HG03520 (cell line): ENCODE measurements at regions not wholly inside any gene's neighbourhood (a gene's known extent, or its start where the extent isn't known, plus 50 kb on each side); places are given as distances from the start of the nearest gene placed in this dataset.

Experiments used
- ATAC-seq: cut with Tn5 transposase; IDR thresholded peaks from one replicate; pipeline ENCODE4 v1.9.1; 2021; ENCODE audit warnings: mild to moderate bottlenecking, moderate library complexity; ENCODE audit not compliant: unreplicated experiment

- no peak for ATAC-seq
Observed at GRCh38 chr9:115599898-115600297, 481.9 kb upstream of the TNC start.

- no peak for ATAC-seq
Observed at GRCh38 chr9:115601434-115601833, 483.5 kb upstream of the TNC start.

GRCh38 chr9:115604831-115605483 lies 487.0 kb upstream of the TNC start:
- ATAC-seq = no peak

- ATAC-seq = no peak
Observed at GRCh38 chr9:115606838-115607237, 488.9 kb upstream of the TNC start.

DNA sequence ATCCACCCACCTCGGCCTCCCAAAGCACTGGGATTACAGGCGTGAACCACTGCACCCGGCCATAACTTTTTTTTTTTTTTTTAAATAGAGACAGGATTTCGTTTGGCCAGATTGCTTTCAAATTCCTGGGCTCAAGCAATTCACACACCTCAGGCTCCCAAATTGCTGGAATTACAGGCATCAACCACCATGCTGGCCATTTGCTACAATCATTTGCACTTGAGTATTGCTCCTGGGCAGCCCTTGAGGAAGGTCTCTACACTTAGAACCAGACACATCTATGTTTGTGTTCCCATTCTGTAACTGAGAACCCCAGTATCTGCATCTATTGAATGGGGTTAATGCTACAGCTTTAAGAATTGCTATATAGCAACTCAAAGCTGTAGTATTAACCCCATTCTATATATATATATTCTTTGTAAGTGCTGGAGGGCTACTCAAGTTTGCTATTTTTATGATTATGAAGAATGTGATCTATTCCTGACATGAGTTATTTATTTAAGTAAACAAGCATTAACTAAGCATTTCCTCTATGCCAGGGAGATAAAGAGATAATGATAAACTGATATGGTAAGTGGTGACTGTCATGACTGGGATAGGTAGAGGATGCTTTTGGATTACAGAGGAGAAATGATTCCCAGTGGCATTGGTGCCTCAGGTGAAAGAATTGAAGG lies 496.5 kb upstream of the TNC start:
- no peak for ATAC-seq

DNA sequence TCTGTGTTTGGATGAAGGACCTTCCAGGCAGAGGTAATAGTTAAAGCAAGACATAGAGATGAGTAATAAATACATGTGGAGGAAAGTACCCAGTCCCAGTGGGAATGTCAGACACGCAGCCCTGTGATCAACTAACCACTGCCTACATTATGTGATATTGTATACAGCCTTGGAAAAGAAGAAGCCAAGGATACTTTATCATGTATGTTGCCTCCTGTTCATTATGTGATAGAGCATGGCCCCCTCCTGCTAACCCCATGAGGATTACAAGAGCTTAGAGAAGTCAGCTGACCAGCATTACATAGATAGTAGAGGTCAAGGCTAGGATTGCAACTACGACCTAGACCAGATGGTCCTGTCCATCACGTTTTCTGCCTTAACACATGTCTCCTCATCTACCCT lies 497.0 kb upstream of the TNC start:
- ATAC-seq = no peak

DNA sequence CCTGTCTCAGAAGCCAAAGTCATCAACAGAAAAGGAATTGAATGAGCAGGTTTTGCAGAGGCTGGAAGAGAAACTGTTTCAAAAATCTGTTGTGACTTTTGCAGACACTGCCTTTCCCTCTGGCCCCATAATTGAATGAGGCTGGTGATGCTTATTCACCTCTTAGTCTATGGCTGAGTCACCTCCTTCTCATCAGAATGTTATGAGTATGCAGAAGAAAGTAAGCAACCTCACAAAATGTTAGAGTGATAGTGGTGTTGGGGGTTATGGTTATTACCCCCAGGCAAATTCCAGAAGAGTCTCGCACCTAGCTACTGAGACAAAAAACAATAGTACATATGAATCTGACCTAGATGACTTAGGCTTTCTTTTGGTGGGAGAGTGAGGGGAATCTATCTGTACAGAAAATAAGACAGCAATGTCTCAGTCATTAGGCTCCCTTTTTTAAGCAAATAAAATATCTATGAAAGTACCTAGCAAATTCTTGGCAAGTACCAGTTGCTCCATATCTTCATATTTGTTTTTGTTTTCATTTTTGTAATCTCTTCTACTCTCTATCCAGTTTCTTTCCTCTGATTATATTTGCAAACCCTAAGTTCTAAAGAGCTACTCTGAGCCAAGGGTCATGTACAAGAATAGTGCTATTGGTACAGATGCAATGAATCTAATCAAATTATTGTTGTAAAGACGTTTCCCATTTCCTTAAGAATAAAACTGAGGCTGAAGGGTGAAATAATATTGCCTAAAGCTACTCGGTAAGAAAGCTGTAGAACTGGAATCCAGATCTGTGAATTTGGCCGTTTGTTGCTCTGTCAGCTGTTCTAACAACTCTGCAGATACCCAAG lies 498.1 kb upstream of the TNC start:
- ATAC-seq = no peak

DNA sequence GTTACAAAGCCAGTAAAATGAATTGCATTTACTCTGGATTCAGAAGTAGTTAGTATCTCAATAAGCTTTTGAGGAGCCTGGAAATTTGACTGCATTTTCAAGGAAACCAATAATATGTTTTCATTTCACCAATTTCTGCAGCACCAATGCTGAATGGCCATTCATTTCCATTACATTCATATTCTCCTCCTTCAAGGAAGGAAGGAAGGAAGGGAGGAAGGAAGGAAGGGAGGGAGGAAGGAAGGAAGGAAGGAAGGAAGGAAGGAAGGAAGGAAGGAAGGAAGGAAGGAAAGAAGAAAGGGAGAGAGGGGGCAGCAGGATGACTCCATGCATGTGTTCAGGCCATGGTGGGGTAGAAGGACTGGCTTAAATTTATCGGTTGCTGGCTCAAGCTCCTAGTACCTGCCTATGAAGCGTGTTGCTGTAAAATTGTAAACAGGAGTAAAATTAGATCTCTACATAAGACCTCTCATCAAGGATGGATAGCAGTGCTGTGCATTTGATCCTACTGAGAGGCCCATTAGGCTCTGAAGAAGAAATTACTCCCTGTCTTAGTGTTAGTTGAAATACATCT lies 498.8 kb upstream of the TNC start:
- ATAC-seq = no peak

- no peak for ATAC-seq
Observed at GRCh38 chr9:115625251-115625650, 507.3 kb upstream of the TNC start.

DNA sequence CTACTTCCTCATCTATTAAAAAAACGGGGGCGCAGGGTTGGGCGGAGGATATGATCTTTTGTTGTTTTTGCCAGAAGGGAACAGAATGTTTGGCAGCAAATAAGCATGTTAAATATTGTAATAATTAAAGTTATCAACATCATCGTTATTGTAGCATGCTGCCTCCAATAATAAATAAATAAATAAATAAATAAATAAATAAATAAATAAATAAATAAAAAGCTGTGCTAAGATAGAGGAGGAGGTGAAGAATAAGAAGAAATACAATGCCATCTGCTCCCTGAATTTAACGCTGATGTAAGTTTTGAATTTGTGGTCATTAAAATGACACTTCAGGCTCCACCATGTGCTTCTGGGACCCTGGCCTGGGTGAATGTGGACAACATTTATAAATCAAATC lies 508.0 kb upstream of the TNC start:
- no peak for ATAC-seq

DNA sequence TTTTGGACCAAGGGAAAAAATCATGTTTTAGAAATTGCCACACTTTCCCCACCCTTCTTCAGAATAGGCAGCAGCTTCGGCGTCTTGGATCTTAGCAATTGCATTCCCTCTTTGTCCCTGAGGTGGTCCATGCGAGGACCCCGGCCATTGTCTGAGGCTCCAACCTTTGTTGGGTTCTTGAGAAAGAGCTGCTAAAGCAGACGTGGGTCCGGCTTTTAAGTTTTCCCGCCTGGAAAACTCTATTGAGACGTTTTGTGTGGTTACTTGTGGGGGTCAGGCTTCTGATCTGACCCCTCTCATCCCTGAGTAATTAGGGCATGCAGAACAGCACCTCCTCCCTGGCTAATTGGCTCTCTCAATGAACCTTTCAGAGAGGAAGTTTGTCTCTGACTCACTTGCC lies 509.6 kb upstream of the TNC start:
- no peak for ATAC-seq

DNA sequence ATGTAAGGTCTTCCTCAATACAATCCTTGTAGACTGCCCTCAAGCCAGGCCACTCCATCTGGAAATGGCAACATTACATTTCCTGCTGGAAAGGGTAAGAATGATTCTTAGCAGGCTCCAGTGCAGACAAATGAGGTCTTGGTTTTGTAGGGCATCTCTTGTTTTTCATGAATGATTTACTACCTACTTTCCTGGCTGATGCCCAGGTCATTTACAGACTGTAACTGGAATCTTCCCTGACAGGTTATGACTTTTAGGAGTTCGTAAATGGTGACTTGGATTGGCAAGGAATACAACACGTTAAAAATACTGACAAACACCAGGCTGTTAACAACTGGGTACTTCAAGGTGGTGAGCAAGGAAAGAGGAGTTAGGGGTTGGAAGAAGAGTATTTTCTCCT lies 510.5 kb upstream of the TNC start:
- ATAC-seq = no peak

DNA sequence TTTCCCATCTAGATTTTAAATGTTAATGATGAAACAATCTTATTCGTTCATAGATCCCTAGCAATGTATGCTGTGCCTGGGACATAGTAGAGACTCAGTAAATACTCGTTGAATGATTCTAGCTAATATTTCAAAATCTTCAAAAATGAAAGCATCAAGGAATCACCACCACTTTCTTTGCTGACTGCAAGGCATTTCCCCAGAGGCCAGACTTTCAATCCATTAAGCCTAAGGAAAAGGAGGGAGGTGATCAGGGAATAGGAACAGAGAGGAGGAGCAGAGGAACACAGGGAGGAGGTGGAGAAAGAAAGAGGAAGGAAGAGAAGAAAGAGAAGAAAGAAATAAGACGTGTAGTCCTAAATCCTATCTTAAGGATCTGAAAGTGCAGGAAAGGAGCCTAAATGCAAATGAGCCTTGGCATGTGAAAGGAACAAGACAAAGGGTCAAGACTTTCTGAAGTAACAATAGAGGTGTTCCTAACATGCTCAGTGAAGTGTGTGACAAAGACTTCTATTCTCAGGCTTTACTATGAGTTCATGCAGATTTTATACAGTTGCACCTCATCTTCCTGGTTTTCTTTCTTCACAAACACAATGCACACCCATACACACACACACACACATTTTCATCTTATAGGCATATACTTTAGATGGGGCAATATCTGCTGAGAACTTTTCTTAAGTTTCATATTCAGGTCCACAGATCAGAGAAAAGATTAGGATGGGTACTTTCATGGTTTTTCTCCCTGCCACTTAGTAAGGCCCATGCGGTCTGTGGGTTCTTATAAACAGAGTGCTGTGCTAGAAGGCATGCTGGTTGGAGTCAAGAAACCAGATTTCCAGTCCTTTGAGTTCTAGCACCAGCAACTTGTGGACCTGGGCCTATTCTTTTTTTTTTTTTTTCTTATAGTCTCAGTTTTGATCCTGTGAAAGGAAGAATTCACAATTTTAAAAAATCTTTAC lies 512.2 kb upstream of the TNC start:
- no peak for ATAC-seq

- no peak for ATAC-seq
Observed at GRCh38 chr9:115632391-115632790, 514.4 kb upstream of the TNC start.

- ATAC-seq = no peak
Observed at GRCh38 chr9:115633104-115633503, 515.1 kb upstream of the TNC start.

DNA sequence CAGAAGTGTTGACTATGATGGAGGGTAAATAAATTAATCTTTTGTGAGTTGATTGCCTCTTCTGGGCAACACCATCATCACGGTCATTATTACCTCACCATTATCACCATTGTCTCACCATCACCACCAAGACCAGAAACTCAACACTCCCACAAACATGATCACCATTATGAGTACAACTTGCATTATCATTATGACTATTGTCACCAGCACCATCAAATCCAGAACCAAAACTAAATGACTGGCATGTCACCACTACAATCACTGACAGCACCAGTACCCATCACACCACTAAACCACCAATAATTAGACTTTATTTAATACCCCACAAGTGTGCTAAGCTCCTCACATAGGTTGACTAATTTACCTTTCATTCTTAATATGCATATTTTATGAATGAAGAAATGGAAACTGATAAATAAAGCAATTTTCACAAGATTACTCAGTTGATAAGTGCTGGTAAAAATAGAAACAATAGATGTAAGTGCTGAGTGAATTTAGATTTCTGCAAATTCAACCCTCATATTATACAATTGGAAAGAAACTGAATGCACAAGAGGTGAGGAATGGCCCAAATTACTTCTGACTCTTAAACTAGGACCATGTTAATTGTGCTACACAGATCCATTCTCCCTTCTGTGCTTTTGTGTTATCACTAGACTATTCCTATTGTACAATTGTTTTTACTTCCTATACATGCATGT lies 517.8 kb upstream of the PAPPA start:
- ATAC-seq = no peak

DNA sequence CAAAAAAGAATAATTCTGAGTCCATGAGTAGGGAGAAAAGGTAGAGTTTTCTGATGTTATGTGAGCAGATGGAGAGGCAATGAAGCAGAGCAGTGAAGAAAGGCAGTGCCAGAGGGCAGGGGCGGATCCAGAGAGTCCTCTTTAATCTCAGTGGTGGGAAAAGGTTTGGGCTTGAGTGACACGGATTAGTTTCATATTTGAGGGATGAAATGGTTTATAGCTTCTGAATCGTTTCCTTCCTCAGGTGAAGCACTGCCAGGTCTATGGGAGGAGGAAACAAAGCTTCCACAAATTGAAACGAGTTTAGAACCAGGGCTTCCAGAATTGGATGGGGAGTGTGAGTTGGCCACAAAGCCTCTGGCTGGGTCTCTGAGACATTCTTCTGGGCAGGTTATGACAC lies 517.0 kb upstream of the PAPPA start:
- ATAC-seq = no peak

DNA sequence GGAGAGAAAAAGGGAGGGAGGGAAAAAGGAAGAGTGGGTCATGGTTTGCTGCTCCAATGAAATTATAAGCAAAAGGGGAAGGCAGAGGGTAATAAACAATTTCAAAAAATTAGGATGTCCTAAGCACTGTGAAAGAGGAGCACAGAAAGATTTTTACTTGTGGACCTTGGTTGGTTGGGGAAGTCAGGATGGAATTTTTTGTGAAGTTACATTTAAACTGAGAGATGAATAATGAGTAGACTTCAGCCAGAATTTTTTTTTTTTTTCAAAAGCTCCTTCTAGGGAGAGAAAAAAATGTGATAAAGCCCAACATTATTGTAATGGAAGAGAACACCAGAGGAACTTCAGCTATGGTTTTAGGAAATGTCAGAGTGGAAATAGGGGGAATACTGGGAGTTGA lies 515.9 kb upstream of the PAPPA start:
- ATAC-seq = no peak

- ATAC-seq = no peak
Observed at GRCh38 chr9:115640887-115641286, 512.7 kb upstream of the PAPPA start.

DNA sequence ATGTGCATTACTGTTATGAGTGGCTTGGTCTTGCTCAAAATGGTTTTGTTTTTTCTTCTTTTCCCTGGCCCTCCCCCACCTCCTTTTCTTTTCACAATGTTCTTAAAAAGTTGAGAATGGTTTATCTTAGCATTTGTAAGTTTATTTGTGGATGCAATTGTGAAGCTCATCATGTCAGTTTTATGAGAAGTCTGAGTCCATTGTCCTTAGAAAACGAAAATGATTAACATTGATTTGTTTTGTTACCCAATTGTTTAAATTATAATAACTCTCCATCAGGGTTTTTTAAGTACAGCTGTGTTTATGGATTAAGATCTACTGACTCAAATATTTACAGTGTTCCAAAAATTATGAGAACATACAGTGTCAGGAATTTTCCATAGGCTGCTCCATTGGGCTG lies 511.3 kb upstream of the PAPPA start:
- ATAC-seq = no peak
